A673 (cell line): ENCODE measurements at regions not wholly inside any gene's neighbourhood (a gene's known extent, or its start where the extent isn't known, plus 50 kb on each side); places are given as distances from the start of the nearest gene placed in this dataset.

ENCODE experiments used
- BruUV-seq: library from RNA; stranded (reverse); fragments of 400-500 nt; replicated peaks from 2 replicates; lab custom pipeline; 2021; lab: Mats Ljungman, UMichigan
- CTCF ChIA-PET: fragments of 300-600 bp; sonication (Branson Sonifier 250); formaldehyde crosslinking; loops from one replicate; lab custom pipeline; 2022; ENCODE audit warnings: antibody characterized with exemption; lab: Charles Lee
- POLR2A ChIA-PET: fragments of 300-600 bp; sonication (Branson Sonifier 250); formaldehyde crosslinking; loops from one replicate; lab custom pipeline; 2022; ENCODE audit warnings: antibody characterized with exemption; ENCODE audit not compliant: low non-redundant PET; lab: Charles Lee
- DNase-seq: peaks from one replicate; pipeline ENCODE4 v3.0.0-alpha.2; 2015; ENCODE audit warnings: low spot score
- H3K27ac ChIP-seq: fragments of 200-600 bp; sonication (generic); 2 replicates; pipeline ENCODE4 v1.5.1; 2016; ENCODE audit warnings: mixed run types, low read depth, mild to moderate bottlenecking, mixed read lengths, antibody characterized with exemption, low read length; ENCODE audit not compliant: poor library complexity, severe bottlenecking
- H3K27me3 ChIP-seq: fragments of 200-600 bp; sonication (generic); replicated peaks from 2 replicates; pipeline ENCODE4 v1.6.1; 2017; ENCODE audit warnings: mixed run types, low read depth, mild to moderate bottlenecking, mixed read lengths, antibody characterized with exemption, low read length; ENCODE audit not compliant: insufficient read depth, poor library complexity
- H3K36me3 ChIP-seq: fragments of 200-600 bp; sonication (generic); 2 replicates; pipeline ENCODE4 v1.6.1; 2016; ENCODE audit warnings: mixed run types, mild to moderate bottlenecking, mixed read lengths, antibody characterized with exemption, low read length; ENCODE audit not compliant: insufficient read depth, poor library complexity, severe bottlenecking
- H3K4me1 ChIP-seq: fragments of 200-600 bp; sonication (generic); 2 replicates; pipeline ENCODE4 v1.6.1; 2017; ENCODE audit warnings: mixed run types, mild to moderate bottlenecking, mixed read lengths, antibody characterized with exemption, low read length; ENCODE audit not compliant: insufficient read depth, poor library complexity, severe bottlenecking
- H3K4me3 ChIP-seq: fragments of 200-600 bp; sonication (generic); 2 replicates; pipeline ENCODE4 v1.5.1; 2016; ENCODE audit warnings: low read depth, mixed run types, mild to moderate bottlenecking, mixed read lengths, low read length; ENCODE audit not compliant: poor library complexity, severe bottlenecking
- H3K9me3 ChIP-seq: fragments of 200-600 bp; sonication (generic); 2 replicates; pipeline ENCODE4 v1.6.1; 2016; ENCODE audit warnings: mixed run types, low read depth, mild to moderate bottlenecking, mixed read lengths, antibody characterized with exemption, low read length; ENCODE audit not compliant: poor library complexity, severe bottlenecking
- CTCF ChIP-seq: fragments of 300-800, 200-600 bp; sonication (generic); conservative IDR thresholded peaks from 2 replicates; pipeline ENCODE4 v1.5.1; 2017; ENCODE audit warnings: low read depth, mild to moderate bottlenecking, antibody characterized with exemption, low read length, moderate library complexity, mixed read lengths
- EZH2 ChIP-seq: fragments of 200-600 bp; sonication (generic); IDR thresholded peaks from 2 replicates; pipeline ENCODE4 v1.6.1; 2017; ENCODE audit warnings: borderline replicate concordance, low read depth, mild to moderate bottlenecking, mixed read lengths, antibody characterized with exemption, low read length; ENCODE audit not compliant: poor library complexity, severe bottlenecking
- intact Hi-C: fragments of 100-400 bp; cut with micrococcal nuclease; formaldehyde crosslinking; loops from one replicate; pipeline ENCODE4 v1.10.0; 2022; ENCODE audit not compliant: unreplicated experiment

GRCh38 chr4:74625981-74626380, 168.3 kb downstream of the BTC start:
- intact Hi-C loops: no loop called here
- TF ChIP-seq EZH2 (no peak), CTCF (no peak)
- CTCF ChIA-PET: no interaction called here
- no peaks in the 10 kb centered on the region for H3K27me3 ChIP-seq
- POLR2A ChIA-PET: no interaction called here
- H3K9me3 ChIP-seq: no peaks in the 10 kb centered on the region
- H3K4me3 ChIP-seq: no peak overlapping the region
- no TSS peak for BruUV-seq
- H3K36me3 ChIP-seq: no peaks in the 10 kb centered on the region
- H3K27ac ChIP-seq: no peak overlapping the region
- DNase-seq: no peak
- no peaks in the 10 kb centered on the region for H3K4me1 ChIP-seq

- Histone ChIP-seq H3K9me3 (no peaks in the 10 kb centered on the region), H3K4me1 (no peaks in the 10 kb centered on the region), H3K27me3 (no peaks in the 10 kb centered on the region), H3K27ac (no peak overlapping the region), H3K36me3 (no peaks in the 10 kb centered on the region), H3K4me3 (no peak overlapping the region)
- no TSS peak for BruUV-seq
- no peak for DNase-seq
- ChIA-PET POLR2A (no interaction called here), CTCF (no interaction called here)
- no peak for TF ChIP-seq CTCF
- no peak for TF ChIP-seq EZH2
- intact Hi-C loops: no loop called here
Measured at GRCh38 chr4:74627093-74627492, 167.2 kb downstream of the BTC start.

- H3K36me3 ChIP-seq: no peaks in the 10 kb centered on the region
- DNase-seq: no peak
- H3K27ac ChIP-seq: no peak overlapping the region
- ChIA-PET CTCF (no interaction called here), POLR2A (no interaction called here)
- no peaks in the 10 kb centered on the region for H3K27me3 ChIP-seq
- intact Hi-C loops: no loop called here
- no peak for TF ChIP-seq EZH2
- no peak for TF ChIP-seq CTCF
- no peak overlapping the region for H3K4me3 ChIP-seq
- no TSS peak for BruUV-seq
- H3K4me1 ChIP-seq: no peaks in the 10 kb centered on the region
- no peaks in the 10 kb centered on the region for H3K9me3 ChIP-seq
Measured at GRCh38 chr4:74627504-74627903, 166.8 kb downstream of the BTC start.
